HFF-Myc (cell line): ENCODE measurements at regions not wholly inside any gene's neighbourhood (a gene's known extent, or its start where the extent isn't known, plus 50 kb on each side); places are given as distances from the start of the nearest gene placed in this dataset.

Experiments used
- DNase-seq: peaks from one replicate; pipeline ENCODE4 v3.0.0-alpha.2; 2011; ENCODE audit warnings: low read depth; ENCODE audit errors: extremely low read depth
- H3K4me3 ChIP-seq: replicated peaks from 2 replicates; pipeline ENCODE4 v1.5.1; 2011; ENCODE audit warnings: low read depth, mild to moderate bottlenecking, control low read depth, low read length
- TF ChIP-seq, protein P1 (sequence below): IDR thresholded peaks from 2 replicates; pipeline ENCODE4 v1.5.1; 2012; ENCODE audit warnings: mild to moderate bottlenecking, low read depth, low read length, control low read depth; ENCODE audit errors: missing control alignments

DNA sequence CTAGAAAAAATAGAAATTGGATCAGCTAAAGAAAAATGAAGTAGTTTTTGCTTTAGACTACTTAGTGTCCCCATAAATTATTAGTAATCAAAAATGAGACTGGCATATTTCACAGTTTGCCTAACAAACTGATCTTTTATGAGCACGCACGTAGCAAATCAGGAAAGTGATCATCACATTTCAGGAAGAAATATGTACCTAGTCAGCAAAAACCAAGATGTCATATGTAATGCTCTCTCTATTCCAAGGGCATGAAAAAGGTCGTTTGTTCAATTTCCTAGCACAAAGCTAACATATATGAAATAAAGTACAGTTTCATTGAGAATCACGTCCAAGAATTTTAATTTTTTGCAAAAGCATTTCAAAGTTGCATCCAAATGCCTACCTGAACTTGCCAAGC lies 600.4 kb upstream of the CHAC2 start:
- DNase-seq = no peak
- H3K4me3 ChIP-seq = no peak overlapping the region
- TF ChIP-seq, protein P1, sequence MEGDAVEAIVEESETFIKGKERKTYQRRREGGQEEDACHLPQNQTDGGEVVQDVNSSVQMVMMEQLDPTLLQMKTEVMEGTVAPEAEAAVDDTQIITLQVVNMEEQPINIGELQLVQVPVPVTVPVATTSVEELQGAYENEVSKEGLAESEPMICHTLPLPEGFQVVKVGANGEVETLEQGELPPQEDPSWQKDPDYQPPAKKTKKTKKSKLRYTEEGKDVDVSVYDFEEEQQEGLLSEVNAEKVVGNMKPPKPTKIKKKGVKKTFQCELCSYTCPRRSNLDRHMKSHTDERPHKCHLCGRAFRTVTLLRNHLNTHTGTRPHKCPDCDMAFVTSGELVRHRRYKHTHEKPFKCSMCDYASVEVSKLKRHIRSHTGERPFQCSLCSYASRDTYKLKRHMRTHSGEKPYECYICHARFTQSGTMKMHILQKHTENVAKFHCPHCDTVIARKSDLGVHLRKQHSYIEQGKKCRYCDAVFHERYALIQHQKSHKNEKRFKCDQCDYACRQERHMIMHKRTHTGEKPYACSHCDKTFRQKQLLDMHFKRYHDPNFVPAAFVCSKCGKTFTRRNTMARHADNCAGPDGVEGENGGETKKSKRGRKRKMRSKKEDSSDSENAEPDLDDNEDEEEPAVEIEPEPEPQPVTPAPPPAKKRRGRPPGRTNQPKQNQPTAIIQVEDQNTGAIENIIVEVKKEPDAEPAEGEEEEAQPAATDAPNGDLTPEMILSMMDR = no peak

DNA sequence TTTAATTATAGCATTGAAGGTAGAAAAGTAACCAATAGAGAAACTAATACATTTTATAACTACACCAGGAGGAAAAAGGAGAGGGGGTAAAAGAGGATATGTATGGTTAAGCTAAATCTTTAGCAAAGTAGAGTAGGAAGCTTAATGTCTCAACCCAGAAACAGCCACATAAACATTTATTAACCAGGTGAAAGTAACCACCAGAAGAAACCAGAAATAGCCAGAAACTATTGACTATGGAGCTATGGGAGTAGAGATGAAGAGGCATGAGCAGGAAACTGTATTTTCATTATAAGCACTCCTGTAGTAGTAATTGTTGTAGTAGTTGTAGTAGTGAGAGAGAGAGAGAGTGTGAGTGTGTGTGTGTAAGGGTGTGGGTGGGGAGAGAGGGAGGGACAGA lies 617.5 kb upstream of the CHAC2 start:
- no peak overlapping the region for H3K4me3 ChIP-seq
- no peak for DNase-seq
- TF ChIP-seq, protein P1 = no peak

GRCh38 chr2:53148221-53148620 lies 619.4 kb upstream of the CHAC2 start:
- no peak for DNase-seq
- H3K4me3 ChIP-seq = no peak overlapping the region
- TF ChIP-seq, protein P1 = no peak

GRCh38 chr2:53131416-53131815 lies 636.2 kb upstream of the CHAC2 start:
- H3K4me3 ChIP-seq = no peak overlapping the region
- TF ChIP-seq, protein P1 = no peak
- no peak for DNase-seq

DNA sequence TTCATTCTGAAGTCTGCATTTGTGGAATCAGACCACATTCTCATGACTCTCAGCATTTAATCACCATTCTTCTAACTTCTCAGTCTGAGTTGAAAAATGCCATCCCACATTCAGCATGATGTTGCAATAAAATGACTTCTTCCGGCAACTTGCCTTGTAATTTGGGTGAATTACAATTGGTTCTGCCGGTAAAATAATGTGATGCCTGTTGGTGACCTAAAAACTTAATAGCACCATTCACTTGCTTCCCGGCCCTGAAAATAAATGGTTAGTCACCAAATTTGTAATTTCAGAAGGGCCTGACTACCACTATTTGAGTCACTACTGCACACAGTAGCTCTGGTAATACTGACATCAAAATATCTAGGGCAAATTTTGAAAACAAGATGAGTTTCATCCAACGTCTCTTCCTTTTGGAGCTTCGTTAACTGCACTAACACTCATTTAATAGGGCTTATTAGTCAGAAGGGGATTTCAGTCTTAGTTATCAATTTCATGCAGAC lies 637.1 kb upstream of the CHAC2 start:
- DNase-seq = no peak
- H3K4me3 ChIP-seq = no peak overlapping the region
- TF ChIP-seq, protein P1 = no peak

- TF ChIP-seq, protein P1 = no peak
- DNase-seq = peak; percentile 14
- H3K4me3 ChIP-seq = no peak overlapping the region
Measured at GRCh38 chr2:53129851-53130250, 637.8 kb upstream of the CHAC2 start.

- DNase-seq = no peak
- no peak overlapping the region for H3K4me3 ChIP-seq
- TF ChIP-seq, protein P1 = no peak
Measured at GRCh38 chr2:53127061-53127650, 640.4 kb upstream of the CHAC2 start.
